Muscle layer of colon (tissue), 2 donors: ENCODE measurements at regions not wholly inside any gene's neighbourhood (a gene's known extent, or its start where the extent isn't known, plus 50 kb on each side); places are given as distances from the start of the nearest gene placed in this dataset.

ENCODE experiments used
- H3K27ac ChIP-seq: one replicate; pipeline ENCODE4 v1.7.0; 2013; ENCODE audit warnings: low read depth, mild to moderate bottlenecking, low read length, moderate library complexity
- H3K27me3 ChIP-seq, 2 donors: one replicate each; pipeline ENCODE4 v1.7.0; 2013; ENCODE audit warnings: low read length in 2 of 2, mild to moderate bottlenecking in 2 of 2; ENCODE audit not compliant: insufficient read depth in 2 of 2, control insufficient read depth in 1 of 2
- H3K36me3 ChIP-seq: one replicate; pipeline ENCODE4 v1.7.0; 2013; ENCODE audit warnings: mild to moderate bottlenecking, low read length; ENCODE audit not compliant: insufficient read depth
- H3K4me1 ChIP-seq: one replicate; pipeline ENCODE4 v1.7.0; 2013; ENCODE audit warnings: mild to moderate bottlenecking, low read length; ENCODE audit not compliant: insufficient read depth
- H3K4me3 ChIP-seq, 2 donors: one replicate each; pipeline ENCODE4 v1.7.0; 2013; ENCODE audit warnings: low read length in 2 of 2, low read depth in 1 of 2, mild to moderate bottlenecking in 1 of 2, moderate library complexity in 1 of 2
- H3K9ac ChIP-seq: one replicate; pipeline ENCODE4 v1.7.0; 2013; ENCODE audit warnings: low read length
- H3K9me3 ChIP-seq: one replicate; pipeline ENCODE4 v1.7.0; 2013; ENCODE audit warnings: mild to moderate bottlenecking, low read length
- donor health status: abdominal sarcoma.
- donor health status: Adenocarcinoma of cecum.

DNA sequence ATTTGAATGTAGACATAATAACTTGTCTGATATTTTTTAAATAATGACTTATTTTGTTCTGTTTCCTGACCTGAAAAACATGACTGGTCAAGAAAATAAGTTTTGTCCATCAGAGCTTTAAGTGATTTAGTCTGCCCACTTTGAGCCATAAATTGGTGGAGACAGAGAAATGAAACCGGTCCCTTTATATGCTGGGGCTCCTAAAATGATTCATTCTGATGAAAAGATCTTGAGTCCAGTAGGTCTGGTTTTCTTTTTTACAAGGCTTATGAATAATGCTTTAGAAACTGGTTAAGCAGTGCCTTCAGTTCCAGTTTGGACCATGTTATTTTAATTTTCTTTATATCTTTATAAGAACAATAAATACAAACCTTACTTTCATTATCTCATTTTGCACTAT lies 293.2 kb downstream of the DIPK2A start:
- Histone ChIP-seq H3K27me3 (no peaks in the 10 kb centered on the region), H3K27ac (no peak overlapping the region), H3K9ac (no peak overlapping the region), H3K9me3 (no peaks in the 10 kb centered on the region), H3K4me3 (no peak overlapping the region), H3K4me1 (no peaks in the 10 kb centered on the region), H3K36me3 (no peaks in the 10 kb centered on the region)

DNA sequence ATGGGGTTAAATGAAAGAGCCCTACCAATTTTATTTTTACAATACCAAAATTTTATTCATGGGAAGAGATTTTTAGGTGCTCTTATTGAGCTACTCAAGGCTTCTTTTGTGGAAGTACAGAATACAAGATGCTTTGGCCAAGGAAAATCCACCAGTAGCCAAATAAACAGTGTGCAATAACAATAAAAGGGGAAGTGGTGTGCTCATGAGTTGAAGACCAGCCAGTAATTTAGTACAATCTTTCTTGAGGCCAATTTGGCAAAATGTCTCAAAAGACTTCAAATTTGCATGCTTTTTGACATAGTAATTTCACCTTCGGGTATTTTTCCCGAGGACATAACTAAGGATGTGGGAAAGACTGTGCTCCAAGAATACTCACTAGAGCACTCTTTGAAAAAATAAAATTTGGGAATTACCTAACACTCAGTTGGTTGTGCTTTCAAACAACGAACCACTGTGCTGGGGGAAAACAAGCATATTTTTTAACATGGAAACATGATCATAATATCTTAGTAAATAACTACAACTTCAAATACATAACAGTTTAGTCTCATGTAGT lies 294.0 kb downstream of the DIPK2A start:
- Histone ChIP-seq H3K27me3 (no peaks in the 10 kb centered on the region), H3K9ac (no peak overlapping the region), H3K27ac (no peak overlapping the region), H3K36me3 (no peaks in the 10 kb centered on the region), H3K4me3 (no peak overlapping the region), H3K9me3 (no peaks in the 10 kb centered on the region), H3K4me1 (no peaks in the 10 kb centered on the region)

DNA sequence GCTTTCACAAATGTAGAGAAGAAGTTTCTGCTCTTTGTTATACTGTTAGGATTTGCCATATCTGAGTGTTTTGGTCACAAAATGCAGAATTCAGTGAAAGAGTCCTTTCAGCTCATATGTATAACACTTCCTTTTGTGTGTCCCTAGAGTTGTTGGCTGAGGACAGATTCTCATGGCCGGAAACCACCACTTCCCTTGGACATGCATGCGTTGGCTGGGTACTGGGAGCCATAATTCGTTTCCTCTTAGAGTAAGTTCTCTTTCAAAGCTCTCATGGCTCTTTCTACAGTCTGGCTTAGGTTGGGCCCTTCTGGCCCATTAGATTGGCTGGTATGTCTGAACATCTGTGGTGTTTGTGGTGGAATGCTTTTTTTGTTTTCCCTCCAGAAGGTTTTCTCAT lies 298.5 kb downstream of the DIPK2A start:
- Histone ChIP-seq H3K36me3 (no peaks in the 10 kb centered on the region), H3K9me3 (no peaks in the 10 kb centered on the region), H3K4me1 (peaks cover 9% of the 10 kb centered on the region), H3K27me3 (no peaks in the 10 kb centered on the region), H3K9ac (no peak overlapping the region), H3K4me3 (no peak overlapping the region), H3K27ac (no peak overlapping the region)

DNA sequence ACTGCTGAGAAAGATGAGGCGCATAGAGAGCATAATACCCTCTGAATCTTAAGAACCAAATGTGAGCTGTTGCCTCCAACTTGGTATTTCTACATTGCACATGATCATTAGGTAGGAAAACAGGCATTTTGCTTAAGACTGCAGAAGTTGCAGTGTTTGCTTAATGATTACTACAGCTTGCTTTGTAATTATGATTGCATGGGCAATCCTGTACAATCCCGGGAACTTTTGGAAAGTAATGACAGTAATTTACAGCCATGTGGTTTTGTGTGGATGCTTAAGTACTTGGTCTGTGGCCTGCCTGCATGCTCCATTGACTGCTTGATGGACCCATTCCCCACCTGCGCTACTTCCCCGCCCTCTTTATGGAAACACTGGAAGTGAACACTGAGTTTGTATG lies 301.1 kb downstream of the DIPK2A start:
- no peak overlapping the region for H3K9ac ChIP-seq
- no peaks in the 10 kb centered on the region for H3K9me3 ChIP-seq
- no peaks in the 10 kb centered on the region for H3K36me3 ChIP-seq
- H3K4me1 ChIP-seq: peaks cover 9% of the 10 kb centered on the region
- no peak overlapping the region for H3K27ac ChIP-seq
- H3K27me3 ChIP-seq: no peaks in the 10 kb centered on the region
- no peak overlapping the region for H3K4me3 ChIP-seq

DNA sequence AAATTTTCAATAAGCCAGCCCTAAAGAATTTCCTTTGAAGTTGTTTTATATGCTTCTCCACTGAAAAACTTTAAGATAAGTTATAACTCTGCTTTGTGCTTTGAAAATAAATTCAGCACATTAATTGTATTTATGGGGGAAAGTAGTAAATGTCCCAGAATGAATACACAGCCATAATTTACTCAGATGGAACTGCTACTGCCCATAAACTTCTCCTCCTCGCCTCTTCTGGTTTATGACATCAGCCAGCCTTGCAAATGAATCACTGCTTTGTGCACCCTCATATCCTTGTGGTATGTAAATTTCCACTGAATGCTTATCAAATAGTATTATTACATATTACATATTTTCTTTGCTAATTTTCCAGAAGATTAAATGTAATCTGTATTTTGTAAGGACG lies 302.0 kb downstream of the DIPK2A start:
- Histone ChIP-seq H3K9me3 (no peaks in the 10 kb centered on the region), H3K27me3 (no peaks in the 10 kb centered on the region), H3K4me3 (no peak overlapping the region), H3K36me3 (no peaks in the 10 kb centered on the region), H3K27ac (no peak overlapping the region), H3K9ac (no peak overlapping the region), H3K4me1 (peaks cover 9% of the 10 kb centered on the region)

DNA sequence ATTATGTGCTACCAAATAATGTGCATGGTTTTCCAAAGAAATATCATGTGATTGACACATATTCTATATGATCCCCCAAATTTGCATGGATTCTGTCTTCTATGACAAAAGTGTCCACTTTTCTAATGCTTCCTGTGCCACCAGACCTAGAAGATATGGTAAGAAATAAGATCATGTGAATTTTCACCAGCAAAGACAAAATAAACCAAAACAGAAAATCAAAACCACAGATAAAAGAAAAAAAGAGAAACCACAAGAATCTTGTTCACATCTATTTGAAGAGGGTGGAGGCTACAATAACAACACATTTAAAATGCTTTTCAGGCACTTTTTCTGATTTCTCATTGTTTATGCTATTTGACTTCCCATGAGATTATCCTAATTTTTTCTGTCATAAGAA lies 303.4 kb downstream of the DIPK2A start:
- Histone ChIP-seq H3K36me3 (no peaks in the 10 kb centered on the region), H3K27me3 (no peaks in the 10 kb centered on the region), H3K9ac (no peak overlapping the region), H3K27ac (no peak overlapping the region), H3K4me3 (no peak overlapping the region), H3K4me1 (peaks cover 9% of the 10 kb centered on the region), H3K9me3 (no peaks in the 10 kb centered on the region)

DNA sequence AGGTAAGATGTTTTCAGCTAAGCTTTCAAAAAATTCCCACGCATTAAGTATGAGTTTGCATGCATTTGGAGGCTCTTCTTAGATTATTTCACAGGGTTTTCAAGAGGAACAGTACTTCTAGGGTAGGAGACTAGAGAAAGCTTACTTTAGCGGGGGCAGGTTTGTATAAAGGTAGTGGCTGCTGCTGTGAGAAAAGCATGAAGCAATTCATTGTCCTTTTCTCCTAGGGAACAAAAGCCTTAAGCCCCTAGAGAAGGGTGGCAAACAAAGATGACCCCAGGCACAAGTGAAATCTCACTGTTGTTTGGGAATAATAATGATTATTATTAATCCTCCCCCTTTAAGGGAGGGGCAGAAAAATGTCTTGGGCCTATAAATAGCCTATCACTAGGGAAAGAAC lies 310.7 kb downstream of the DIPK2A start:
- H3K4me3 ChIP-seq: no peak overlapping the region

DNA sequence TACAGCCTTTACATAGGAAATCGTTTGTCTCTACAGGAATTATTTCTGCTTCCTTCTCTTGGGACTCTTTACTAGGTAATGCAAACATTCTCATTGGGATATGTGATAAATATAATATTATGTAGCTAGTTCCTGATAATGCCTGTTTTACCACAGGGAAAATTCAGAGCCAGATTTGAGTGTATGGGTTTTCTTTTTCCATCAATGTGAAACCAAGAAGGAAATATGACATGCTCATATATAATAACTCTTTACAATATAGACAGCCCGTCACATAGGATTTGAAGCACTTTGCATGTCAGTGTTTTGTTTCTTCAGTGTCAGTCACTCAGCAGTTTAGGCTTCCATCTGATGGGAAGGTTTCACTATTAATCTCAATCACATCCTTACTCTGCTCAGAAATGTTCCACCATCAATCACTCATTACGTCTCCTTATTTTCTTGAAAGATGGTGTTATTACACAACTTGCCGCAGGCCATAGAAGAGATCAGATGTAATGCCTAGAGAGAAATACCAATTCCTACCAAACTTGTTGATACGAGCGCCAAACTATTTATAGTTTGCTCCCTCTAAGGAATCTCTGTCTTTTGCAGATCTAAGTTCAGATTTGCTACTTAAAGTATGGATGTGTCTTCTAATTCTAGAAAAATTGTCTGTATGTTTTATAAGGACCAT lies 314.8 kb downstream of the DIPK2A start:
- no peaks in the 10 kb centered on the region for H3K9me3 ChIP-seq
- H3K9ac ChIP-seq: no peak overlapping the region
- no peaks in the 10 kb centered on the region for H3K36me3 ChIP-seq
- no peaks in the 10 kb centered on the region for H3K4me1 ChIP-seq
- H3K27ac ChIP-seq: no peak overlapping the region
- H3K4me3 ChIP-seq: no peak overlapping the region
- H3K27me3 ChIP-seq: no peaks in the 10 kb centered on the region

More for the DNA sequence above, 310.7 kb downstream of the DIPK2A start:
- Histone ChIP-seq H3K9me3 (no peaks in the 10 kb centered on the region), H3K36me3 (no peaks in the 10 kb centered on the region), H3K9ac (no peak overlapping the region), H3K4me1 (no peaks in the 10 kb centered on the region), H3K27me3 (no peaks in the 10 kb centered on the region), H3K27ac (no peak overlapping the region)

DNA sequence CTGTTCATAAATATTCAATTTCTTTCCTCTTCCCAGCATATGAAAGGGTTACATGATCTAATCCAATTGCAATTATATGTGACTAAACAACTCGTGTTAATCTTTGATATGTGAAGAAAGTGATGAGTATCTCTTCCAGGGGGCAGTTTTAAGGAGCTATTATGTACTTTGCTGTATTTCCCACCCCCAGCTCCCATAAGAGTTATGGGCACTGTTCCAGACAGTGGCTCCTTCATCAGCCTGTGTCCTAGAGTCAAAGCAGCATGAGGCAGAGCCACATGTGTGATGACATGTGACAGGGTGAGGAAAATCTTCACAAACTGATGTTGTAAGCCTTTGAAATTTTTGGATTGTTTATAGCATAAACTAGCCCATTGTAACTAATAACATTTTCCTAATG lies 315.4 kb downstream of the DIPK2A start:
- Histone ChIP-seq H3K9me3 (no peaks in the 10 kb centered on the region), H3K4me3 (no peak overlapping the region), H3K27me3 (no peaks in the 10 kb centered on the region), H3K4me1 (no peaks in the 10 kb centered on the region), H3K27ac (no peak overlapping the region), H3K36me3 (no peaks in the 10 kb centered on the region), H3K9ac (no peak overlapping the region)

DNA sequence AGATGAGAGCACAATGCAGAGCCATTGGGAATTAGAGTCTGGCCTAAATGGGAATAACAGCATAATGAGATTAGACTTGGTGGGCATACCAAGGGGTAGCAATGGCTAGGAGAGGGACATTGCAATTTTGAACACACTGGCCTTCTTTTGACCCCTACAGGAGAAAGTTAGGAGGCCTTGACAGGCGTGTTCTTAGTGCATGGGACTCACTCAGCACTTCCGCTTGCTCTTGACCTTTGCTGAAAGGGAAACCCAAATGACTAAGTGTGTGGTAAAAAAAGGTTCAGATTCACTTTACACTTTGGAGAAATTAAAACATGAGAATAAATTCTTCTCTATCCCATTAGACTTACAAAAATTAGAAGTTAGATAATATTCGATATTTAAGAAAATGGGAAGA lies 317.4 kb downstream of the DIPK2A start:
- Histone ChIP-seq H3K4me3 (no peak overlapping the region), H3K27ac (no peak overlapping the region), H3K27me3 (no peaks in the 10 kb centered on the region), H3K4me1 (no peaks in the 10 kb centered on the region), H3K9me3 (no peaks in the 10 kb centered on the region), H3K9ac (no peak overlapping the region), H3K36me3 (no peaks in the 10 kb centered on the region)

DNA sequence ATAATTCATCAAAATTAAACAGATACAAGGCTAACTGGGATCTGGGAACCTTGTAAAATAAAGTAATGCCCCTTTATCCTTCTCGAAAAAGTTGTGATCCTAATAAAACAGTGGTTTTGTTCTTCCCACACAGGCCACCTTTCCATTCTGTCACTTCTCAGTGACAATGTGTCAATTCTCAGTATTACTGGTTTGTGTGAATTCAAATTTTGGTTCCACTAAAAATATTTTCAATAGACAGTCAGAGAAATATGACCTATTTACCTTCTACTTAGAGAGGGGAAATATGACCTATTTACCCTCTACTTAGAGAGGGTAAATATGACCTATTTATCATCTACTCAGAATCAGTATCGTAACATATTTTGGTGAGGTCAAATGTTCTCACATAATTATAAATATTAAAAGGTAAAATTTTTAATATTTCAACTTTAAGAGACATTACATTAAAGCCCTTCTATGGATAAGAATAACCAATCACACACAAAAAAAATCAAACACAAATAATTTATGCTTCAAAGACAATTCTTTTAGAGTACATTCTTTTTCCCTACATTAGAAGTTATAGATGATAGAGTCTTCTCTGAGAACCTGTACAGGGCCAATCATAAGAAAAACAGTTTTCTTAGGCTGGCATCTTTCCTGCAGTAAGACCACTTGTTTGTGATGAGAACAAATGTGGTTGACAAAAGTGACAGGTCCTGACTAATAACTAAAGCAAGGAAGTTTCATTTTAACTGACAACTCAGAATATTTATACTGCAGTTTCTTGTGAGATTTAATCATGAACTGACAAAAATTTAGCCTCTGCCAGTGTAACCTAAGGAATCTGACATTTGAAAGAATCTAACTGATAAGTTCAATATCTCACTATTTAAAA lies 323.3 kb downstream of the DIPK2A start:
- Histone ChIP-seq H3K27ac (no peak overlapping the region), H3K9me3 (no peaks in the 10 kb centered on the region), H3K4me1 (no peaks in the 10 kb centered on the region), H3K36me3 (no peaks in the 10 kb centered on the region), H3K4me3 (no peak overlapping the region), H3K27me3 (no peaks in the 10 kb centered on the region), H3K9ac (no peak overlapping the region)
